ENCODE measurements at regions not wholly inside any gene's neighbourhood (a gene's known extent, or its start where the extent isn't known, plus 50 kb on each side); places are given as distances from the start of the nearest gene placed in this dataset.

GRCh38 chr1:232528472-232529089 is 101.4 kb downstream of the SIPA1L2 start:
- Histone ChIP-seq H2BK5ac (ENCODE audit: insufficient read length, low read length) (no peak overlapping the region), H3K4me2 (ENCODE audit: insufficient read depth, insufficient read length, low read length) (no peak overlapping the region), H3K23me2 (ENCODE audit: insufficient read length, low read depth, low read length, poor library complexity, severe bottlenecking) (no peaks in the 10 kb centered on the region), H3K18ac (ENCODE audit: insufficient read length, low read depth, low read length) (no peak overlapping the region), H4K91ac (ENCODE audit: insufficient read length, low read depth, low read length) (no peak overlapping the region), H2BK12ac (ENCODE audit: insufficient read length, low read depth, low read length) (no peak overlapping the region), H3K9me3 (ENCODE audit: control insufficient read depth, low read depth, low read length) (no peaks in the 10 kb centered on the region), H3K4me1 (ENCODE audit: insufficient read depth, low read length) (no peaks in the 10 kb centered on the region), H3T11ph (ENCODE audit: low read length) (no peak overlapping the region), H3K23ac (ENCODE audit: insufficient read length, low read depth, low read length) (no peak overlapping the region), H2BK20ac (ENCODE audit: low read depth, low read length, poor library complexity, severe bottlenecking) (no peak overlapping the region), H3K27ac (ENCODE audit: insufficient read length, low read depth, low read length) (no peak overlapping the region), H3K79me1 (ENCODE audit: insufficient read depth, low read depth, low read length, poor library complexity, severe bottlenecking) (no peaks in the 10 kb centered on the region), H3K4ac (ENCODE audit: low read depth, low read length) (no peak overlapping the region), H3K56ac (ENCODE audit: insufficient read length, low read depth, low read length) (no peak overlapping the region), H3K27me3 (ENCODE audit: insufficient read depth, low read length) (no peaks in the 10 kb centered on the region), H4K5ac (ENCODE audit: insufficient read length, low read depth, low read length) (no peak overlapping the region), H4K8ac (replicated peaks; ENCODE audit: insufficient read length, low read depth, low read length) (no peak overlapping the region), H4K20me1 (ENCODE audit: control insufficient read depth, insufficient read depth, insufficient read length) (no peaks in the 10 kb centered on the region), H2BK120ac (ENCODE audit: low read depth, low read length, poor library complexity, severe bottlenecking) (no peak overlapping the region), H2AFZ (ENCODE audit: low read length) (no peak overlapping the region), H2AK5ac (ENCODE audit: insufficient read length, low read length) (no peak overlapping the region), H3K79me2 (ENCODE audit: insufficient read depth, low read length) (peaks cover 2% of the 10 kb centered on the region; the same call in 1 of the 2 replicates), H3K14ac (ENCODE audit: insufficient read depth, low read length) (no peak overlapping the region), H2BK15ac (ENCODE audit: low read depth, low read length) (no peak overlapping the region), H3K9ac (ENCODE audit: extremely low read depth, insufficient read length, low read length) (no peak overlapping the region)
- H3K27me3 Mint-ChIP-seq (ENCODE audit: low read depth), result no peaks in the 10 kb centered on the region
- peaks cover 0 to 3% of the 10 kb centered on the region in 2 experiments; a peak in 1 of 4 replicates for H3K4me1 Mint-ChIP-seq
- no peak for DNase-seq
- H3K27ac Mint-ChIP-seq, result no peak overlapping the region; a peak in 1 of 7 replicates
- H3K4me3 Mint-ChIP-seq, result no peak overlapping the region
- no peaks in the 10 kb centered on the region for H3K36me3 Mint-ChIP-seq (ENCODE audit: insufficient read depth in 1 of 3, low read depth in 3 of 3)
- H3K9me3 Mint-ChIP-seq, result no peaks in the 10 kb centered on the region
- TF ChIP-seq, protein P1, sequence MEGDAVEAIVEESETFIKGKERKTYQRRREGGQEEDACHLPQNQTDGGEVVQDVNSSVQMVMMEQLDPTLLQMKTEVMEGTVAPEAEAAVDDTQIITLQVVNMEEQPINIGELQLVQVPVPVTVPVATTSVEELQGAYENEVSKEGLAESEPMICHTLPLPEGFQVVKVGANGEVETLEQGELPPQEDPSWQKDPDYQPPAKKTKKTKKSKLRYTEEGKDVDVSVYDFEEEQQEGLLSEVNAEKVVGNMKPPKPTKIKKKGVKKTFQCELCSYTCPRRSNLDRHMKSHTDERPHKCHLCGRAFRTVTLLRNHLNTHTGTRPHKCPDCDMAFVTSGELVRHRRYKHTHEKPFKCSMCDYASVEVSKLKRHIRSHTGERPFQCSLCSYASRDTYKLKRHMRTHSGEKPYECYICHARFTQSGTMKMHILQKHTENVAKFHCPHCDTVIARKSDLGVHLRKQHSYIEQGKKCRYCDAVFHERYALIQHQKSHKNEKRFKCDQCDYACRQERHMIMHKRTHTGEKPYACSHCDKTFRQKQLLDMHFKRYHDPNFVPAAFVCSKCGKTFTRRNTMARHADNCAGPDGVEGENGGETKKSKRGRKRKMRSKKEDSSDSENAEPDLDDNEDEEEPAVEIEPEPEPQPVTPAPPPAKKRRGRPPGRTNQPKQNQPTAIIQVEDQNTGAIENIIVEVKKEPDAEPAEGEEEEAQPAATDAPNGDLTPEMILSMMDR (conservative IDR thresholded peaks at IDR 0.05), result no peak
- WGBS (ENCODE audit: extremely low coverage, insufficient read length, low lambda C conversion rate), result 100% methylated on average over 1 of the region's 2 CpGs
